Activated naive CD4-positive, alpha-beta T cell treated with anti-CD3 and anti-CD28 coated beads, Interleukin-2, amount 50 U/mL, for 72 hours (primary cell): ENCODE measurements at regions not wholly inside any gene's neighbourhood (a gene's known extent, or its start where the extent isn't known, plus 50 kb on each side); places are given as distances from the start of the nearest gene placed in this dataset.
"Not testable (repeated sequence)": the region's sequence is repeated elsewhere in the genome, so short reads cannot be mapped to it uniquely, and the experiment has no call there.

Source experiments
- ATAC-seq, 2 donors: fragments of 150-1000 bp; cut with Tn5 transposase; 2 replicates each; pipeline ENCODE4 v1.10.0; 2021; ENCODE audit warnings: mild to moderate bottlenecking in 2 of 2, moderate library complexity in 2 of 2
- DNase-seq, 2 donors: peaks; one replicate each; pipeline ENCODE4 v3.0.0; 2021 to 2022; ENCODE audit warnings: low spot score in 2 of 2
- H3K27ac Mint-ChIP-seq, 2 donors: one replicate each; pipeline ENCODE4 v1.8.0; 2022; ENCODE audit warnings: mild to moderate bottlenecking in 2 of 2, mixed read lengths in 2 of 2
- H3K36me3 Mint-ChIP-seq, 2 donors: one replicate each; pipeline ENCODE4 v1.8.0; 2022; ENCODE audit warnings: mixed read lengths in 2 of 2
- H3K9me3 Mint-ChIP-seq, 2 donors: one replicate each; pipeline ENCODE4 v1.8.0; 2022; ENCODE audit warnings: mixed read lengths in 2 of 2

- H3K36me3 Mint-ChIP-seq: no peaks in the 10 kb centered on the region
Observed at GRCh38 chr4:84324303-84325245, 174.5 kb downstream of the NKX6-1 start.

GRCh38 chr4:84319124-84319523 is 180.0 kb downstream of the NKX6-1 start:
- peaks cover 6 to 9% of the 10 kb centered on the region in 2 donors for H3K9me3 Mint-ChIP-seq
- no peak for DNase-seq
- peaks cover 0 to 4% of the 10 kb centered on the region in 2 donors for H3K36me3 Mint-ChIP-seq
- ATAC-seq: no peak
- no peak overlapping the region for H3K27ac Mint-ChIP-seq

More at GRCh38 chr4:84324303-84325245, 174.5 kb downstream of the NKX6-1 start:
- H3K27ac Mint-ChIP-seq: no peak overlapping the region
- ATAC-seq: no peak
- H3K9me3 Mint-ChIP-seq: peaks cover 3 to 4% of the 10 kb centered on the region in 2 donors
- no peak for DNase-seq

DNA sequence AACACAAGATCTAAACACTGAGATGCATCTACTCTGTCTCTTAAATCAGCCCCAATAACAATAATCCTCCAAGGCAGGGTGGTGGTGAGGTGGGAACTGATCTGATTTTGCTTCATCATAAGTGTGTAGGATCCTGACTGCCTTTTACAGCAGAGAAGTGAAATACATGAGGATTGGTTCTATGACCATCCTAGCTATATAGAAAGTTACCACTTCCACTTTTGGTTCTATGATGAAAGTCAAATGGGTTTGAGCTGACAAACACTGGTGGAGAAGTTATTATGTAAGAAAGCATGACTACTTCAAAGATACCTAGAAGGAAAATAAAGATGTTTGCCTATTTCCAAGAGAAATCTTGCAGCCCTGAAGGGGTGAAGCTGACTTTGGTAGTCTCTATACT is 181.6 kb downstream of the NKX6-1 start:
- ATAC-seq: no peak
- no peak for DNase-seq
- no peak overlapping the region for H3K27ac Mint-ChIP-seq
- peaks cover 0 to 4% of the 10 kb centered on the region in 2 donors for H3K36me3 Mint-ChIP-seq
- H3K9me3 Mint-ChIP-seq: peaks cover 5 to 9% of the 10 kb centered on the region in 2 donors

DNA sequence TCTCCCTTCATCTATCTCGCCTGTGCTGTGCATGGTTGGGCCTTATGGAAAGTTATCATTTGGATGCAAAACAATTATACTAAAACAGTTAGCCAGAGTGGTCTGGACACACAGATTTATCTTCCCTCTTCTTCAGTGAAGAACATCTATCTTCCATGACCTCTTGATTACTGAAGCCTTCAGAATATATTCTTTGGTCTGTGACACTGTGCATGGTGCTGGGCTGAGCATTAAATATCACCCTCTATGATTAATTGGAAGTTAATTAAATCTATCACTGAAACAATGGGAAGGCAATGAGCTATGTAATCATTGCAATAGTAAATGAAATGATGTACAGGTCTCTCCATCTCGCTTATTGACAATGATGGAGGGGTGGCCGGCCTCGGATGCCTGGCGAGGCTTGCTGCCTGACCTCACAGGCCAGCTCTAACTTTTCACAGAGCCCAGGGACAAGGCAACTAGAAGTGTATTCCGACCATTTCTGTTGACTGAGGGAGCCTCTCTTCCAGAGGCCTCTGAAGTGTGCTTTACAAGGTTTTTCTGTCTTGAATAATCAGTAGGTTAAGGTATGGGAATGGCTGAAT is 186.6 kb downstream of the NKX6-1 start:
- H3K27ac Mint-ChIP-seq: no peak overlapping the region
- H3K9me3 Mint-ChIP-seq: peaks cover 9 to 19% of the 10 kb centered on the region in 2 donors
- DNase-seq (no peak), ATAC-seq (no peak)
- peaks cover 0 to 4% of the 10 kb centered on the region in 2 donors for H3K36me3 Mint-ChIP-seq

DNA sequence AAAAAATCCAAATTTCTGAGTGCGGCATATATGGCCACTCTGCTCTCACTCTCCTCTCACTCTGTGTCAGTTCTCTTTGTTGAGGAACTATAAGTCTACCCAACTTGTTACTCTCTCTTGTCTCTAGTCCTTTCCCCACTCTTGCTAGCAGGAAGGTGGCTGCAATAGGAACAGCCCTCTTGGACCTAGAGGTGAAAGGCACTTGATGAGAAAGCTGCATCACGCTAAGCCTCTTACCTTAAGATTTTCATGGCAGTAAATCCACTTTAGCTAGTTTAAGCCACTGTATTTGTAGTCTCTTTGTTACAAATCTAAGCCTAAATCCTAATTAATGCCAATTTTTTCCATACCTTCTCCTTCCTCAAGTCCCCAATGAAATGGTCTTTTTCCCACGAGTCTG is 189.9 kb downstream of the NKX6-1 start:
- ATAC-seq (no peak), DNase-seq (no peak)
- Mint-ChIP-seq H3K27ac (no peak overlapping the region), H3K9me3 (peaks cover 4 to 14% of the 10 kb centered on the region in 2 donors), H3K36me3 (no peaks in the 10 kb centered on the region)

GRCh38 chr4:84298719-84299254 is 200.3 kb downstream of the NKX6-1 start:
- not testable (repeated sequence) for H3K27ac Mint-ChIP-seq, H3K36me3 Mint-ChIP-seq, H3K9me3 Mint-ChIP-seq, ATAC-seq, DNase-seq

- no peak for DNase-seq
- H3K36me3 Mint-ChIP-seq: peaks cover 0 to 4% of the 10 kb centered on the region in 2 donors
- ATAC-seq: no peak
- no peak overlapping the region for H3K27ac Mint-ChIP-seq
- H3K9me3 Mint-ChIP-seq: peaks cover 0 to 8% of the 10 kb centered on the region in 2 donors
Observed at GRCh38 chr4:84298023-84298718, 200.9 kb downstream of the NKX6-1 start.

DNA sequence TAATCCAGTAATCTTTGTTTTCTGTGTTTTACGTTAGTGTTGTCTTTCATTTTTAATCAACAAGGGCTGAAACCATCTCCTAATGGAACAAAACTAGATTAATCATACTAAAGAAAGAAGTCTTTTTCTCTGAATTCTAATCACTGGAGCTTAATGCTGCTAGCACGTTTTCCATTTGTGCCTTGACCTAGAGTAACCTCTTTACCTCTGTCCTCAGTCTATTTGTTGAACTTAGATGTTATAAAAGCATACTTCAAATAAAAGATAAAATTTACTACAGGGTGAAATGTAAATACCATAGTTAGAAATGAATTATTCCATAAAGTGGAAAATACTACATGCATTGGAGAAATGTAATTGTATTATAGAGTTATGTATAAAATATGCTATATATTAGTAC is 207.1 kb downstream of the NKX6-1 start:
- Mint-ChIP-seq H3K36me3 (peaks cover 0 to 11% of the 10 kb centered on the region in 2 donors), H3K9me3 (peaks cover 22 to 23% of the 10 kb centered on the region in 2 donors), H3K27ac (no peak overlapping the region)
- no peak for DNase-seq
- ATAC-seq: no peak

- Mint-ChIP-seq H3K9me3 (peaks cover 23 to 27% of the 10 kb centered on the region in 2 donors), H3K36me3 (peaks cover 0 to 12% of the 10 kb centered on the region in 2 donors), H3K27ac (no peak overlapping the region)
- ATAC-seq: no peak
- DNase-seq: no peak
Observed at GRCh38 chr4:84286048-84286447, 213.0 kb downstream of the NKX6-1 start.

DNA sequence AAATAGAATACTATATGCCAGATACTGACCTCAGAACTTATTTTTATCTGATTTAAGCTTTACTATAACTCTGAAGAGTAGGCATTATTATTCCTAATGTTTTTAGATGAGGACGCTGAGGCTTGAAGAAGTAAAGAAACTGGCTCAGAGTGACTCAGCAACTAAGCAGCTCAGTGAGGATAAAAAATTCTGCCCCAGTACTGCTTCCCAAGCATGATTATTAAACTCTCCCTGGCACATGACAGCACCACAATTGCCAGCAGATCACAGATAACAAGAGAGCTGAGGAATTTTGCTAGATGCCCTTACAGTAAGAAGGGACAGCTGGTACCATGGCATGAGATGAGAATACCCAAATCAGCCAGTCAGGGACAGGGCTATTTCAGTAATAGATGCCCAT is 219.4 kb downstream of the NKX6-1 start:
- no peak for ATAC-seq
- no peaks in the 10 kb centered on the region for H3K9me3 Mint-ChIP-seq
- DNase-seq: no peak
- H3K36me3 Mint-ChIP-seq: no peaks in the 10 kb centered on the region
- no peak overlapping the region for H3K27ac Mint-ChIP-seq

- DNase-seq: no peak
- Mint-ChIP-seq H3K27ac (no peak overlapping the region), H3K36me3 (no peaks in the 10 kb centered on the region), H3K9me3 (no peaks in the 10 kb centered on the region)
- ATAC-seq: no peak
Observed at GRCh38 chr4:84277923-84278322, 221.2 kb downstream of the NKX6-1 start.

- Mint-ChIP-seq H3K36me3 (no peaks in the 10 kb centered on the region), H3K9me3 (no peaks in the 10 kb centered on the region), H3K27ac (no peak overlapping the region)
- no peak for DNase-seq
- no peak for ATAC-seq
Observed at GRCh38 chr4:84276752-84277151, 222.3 kb downstream of the NKX6-1 start.

DNA sequence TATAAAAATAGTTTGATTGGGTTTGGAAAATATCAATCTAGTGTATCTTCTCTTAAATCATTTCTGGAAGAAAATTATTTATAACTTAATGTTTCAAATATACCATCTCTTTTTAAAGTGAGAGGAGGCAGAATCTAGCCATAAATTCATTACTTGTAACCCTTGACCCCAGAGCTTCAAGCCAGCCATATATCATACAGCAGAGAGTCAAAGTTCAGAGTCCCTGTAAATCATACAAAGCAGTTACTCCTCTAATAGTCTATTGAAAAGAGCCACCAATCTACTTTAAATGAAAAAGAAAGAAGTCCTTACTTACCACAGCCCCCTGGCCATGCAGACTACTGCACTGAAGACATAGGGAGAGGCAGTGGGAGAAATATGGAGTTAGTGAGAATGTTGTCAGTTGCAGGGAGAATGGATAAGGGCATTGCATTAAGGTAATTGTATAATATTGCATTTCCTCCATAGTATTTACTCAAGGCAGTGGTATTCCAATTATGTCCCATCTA is 229.5 kb downstream of the NKX6-1 start:
- H3K9me3 Mint-ChIP-seq: no peaks in the 10 kb centered on the region
- no peak overlapping the region for H3K27ac Mint-ChIP-seq
- ATAC-seq: no peak
- no peak for DNase-seq
- H3K36me3 Mint-ChIP-seq: no peaks in the 10 kb centered on the region

GRCh38 chr4:84264652-84265051 is 234.4 kb downstream of the NKX6-1 start:
- DNase-seq (no peak), ATAC-seq (no peak)
- H3K36me3 Mint-ChIP-seq: no peaks in the 10 kb centered on the region
- H3K9me3 Mint-ChIP-seq: peaks cover 6 to 20% of the 10 kb centered on the region in 2 donors
- H3K27ac Mint-ChIP-seq: no peak overlapping the region

DNA sequence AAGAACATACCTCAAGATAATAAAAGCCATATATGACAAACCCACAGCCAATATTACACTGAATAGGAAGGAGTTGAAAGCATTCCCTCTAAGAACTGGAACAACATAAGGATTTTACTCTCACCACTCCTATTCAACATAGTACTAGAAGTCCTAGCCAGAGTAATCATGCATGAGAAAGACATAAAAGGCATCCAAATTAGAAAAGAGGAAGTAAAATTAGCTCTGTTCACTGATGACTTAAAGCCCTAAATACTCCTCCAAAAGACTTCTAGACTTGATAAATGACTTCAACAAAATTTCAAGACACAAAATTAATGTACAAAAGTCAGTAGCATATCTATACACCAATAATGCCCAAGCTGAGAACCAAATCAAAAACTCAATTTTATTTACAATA is 235.7 kb downstream of the NKX6-1 start:
- DNase-seq (no peak), ATAC-seq (no peak)
- Mint-ChIP-seq H3K36me3 (no peaks in the 10 kb centered on the region), H3K27ac (no peak overlapping the region), H3K9me3 (peaks cover 12 to 27% of the 10 kb centered on the region in 2 donors)

DNA sequence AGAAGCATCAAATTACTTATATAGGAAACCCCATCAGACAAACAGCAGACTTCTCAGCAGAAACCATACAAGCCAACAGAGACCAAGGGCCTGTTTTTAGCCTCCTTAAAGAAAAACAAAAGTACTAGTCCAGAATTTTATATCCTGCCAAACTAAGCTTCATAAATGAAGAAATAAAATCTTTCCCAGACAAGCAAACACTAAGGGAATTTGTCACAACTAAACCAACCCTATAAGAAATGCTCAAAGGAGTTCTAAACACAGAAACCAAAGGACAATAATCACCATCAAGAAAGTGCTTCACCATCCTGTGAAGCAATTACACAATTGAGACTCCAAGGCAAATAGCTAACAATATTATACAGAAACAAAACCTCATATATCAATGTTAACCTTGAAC is 238.6 kb downstream of the NKX6-1 start:
- no peak for ATAC-seq
- H3K27ac Mint-ChIP-seq: no peak overlapping the region
- H3K9me3 Mint-ChIP-seq: peaks cover 12 to 27% of the 10 kb centered on the region in 2 donors
- DNase-seq: no peak
- H3K36me3 Mint-ChIP-seq: no peaks in the 10 kb centered on the region
